HG03108 (cell line): ENCODE measurements at regions not wholly inside any gene's neighbourhood (a gene's known extent, or its start where the extent isn't known, plus 50 kb on each side); places are given as distances from the start of the nearest gene placed in this dataset.
"Not testable (repeated sequence)": the region's sequence is repeated elsewhere in the genome, so short reads cannot be mapped to it uniquely, and the experiment has no call there.

Experiments used
- ATAC-seq: cut with Tn5 transposase; IDR thresholded peaks from one replicate; pipeline ENCODE4 v1.9.1; 2021; ENCODE audit warnings: moderate library complexity; ENCODE audit not compliant: unreplicated experiment

GRCh38 chr2:88913280-88913679, 221.8 kb downstream of the RPIA start:
- no peak for ATAC-seq

DNA sequence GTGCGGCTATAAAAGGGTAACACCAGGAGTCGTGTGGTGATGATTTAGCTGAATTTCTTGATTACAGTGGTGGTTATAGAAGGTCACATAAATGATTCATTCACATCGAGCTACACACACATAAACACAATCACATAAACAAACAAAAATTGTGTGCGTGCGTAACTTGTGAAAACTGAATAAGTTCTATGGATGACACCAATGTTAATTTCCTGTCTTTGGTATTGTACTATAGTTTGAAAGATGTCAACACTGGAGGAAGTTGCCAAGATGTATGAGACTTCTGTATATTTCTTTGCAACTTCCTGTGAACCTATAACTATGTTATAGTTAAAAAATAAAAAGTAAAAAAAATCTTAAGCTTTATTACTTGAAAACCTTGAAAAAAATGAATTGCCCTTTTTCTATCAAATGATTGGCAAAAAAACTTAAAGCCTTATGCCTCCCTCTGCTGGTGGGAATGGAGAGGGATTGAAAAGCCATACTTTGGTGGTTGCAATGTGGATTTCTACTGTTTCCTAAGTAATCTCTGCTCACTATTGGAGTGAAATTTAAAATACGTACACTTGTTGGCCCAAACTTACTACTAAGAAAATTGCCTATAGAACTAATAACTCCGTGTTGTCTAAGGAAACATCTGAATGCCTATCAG, 227.7 kb downstream of the RPIA start:
- no peak for ATAC-seq

- not testable (repeated sequence) for ATAC-seq
Measured at GRCh38 chr2:88920399-88920798, 228.9 kb downstream of the RPIA start.

- ATAC-seq: no peak
Measured at GRCh38 chr2:88924533-88924932, 233.1 kb downstream of the RPIA start.

GRCh38 chr2:88925770-88926462, 234.4 kb downstream of the RPIA start:
- no peak for ATAC-seq

DNA sequence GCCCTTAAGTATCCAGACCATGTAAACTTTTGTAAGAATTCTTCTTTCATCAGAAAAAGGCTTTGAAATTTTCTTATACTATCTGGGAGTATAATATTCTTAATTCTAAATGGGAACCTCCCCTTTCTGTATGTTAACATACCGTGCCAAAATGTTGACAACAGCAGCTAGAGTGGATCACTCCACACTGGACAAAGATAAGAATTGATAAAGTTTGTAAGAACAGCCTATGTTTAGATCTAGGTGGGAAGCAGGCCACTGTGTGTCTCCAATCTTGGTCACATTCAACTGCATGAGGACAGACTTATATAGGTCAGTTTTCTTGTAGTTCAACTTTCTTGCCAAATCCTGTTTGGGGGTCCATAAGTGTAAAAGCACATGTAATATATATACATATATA, 235.7 kb downstream of the RPIA start:
- ATAC-seq: no peak

GRCh38 chr2:88930659-88931058, 239.2 kb downstream of the RPIA start:
- no peak for ATAC-seq

- ATAC-seq: no peak
Measured at GRCh38 chr2:88932686-88933085, 241.2 kb downstream of the RPIA start.

- no peak for ATAC-seq
Measured at GRCh38 chr2:88933091-88933490, 241.6 kb downstream of the RPIA start.

- ATAC-seq: no peak
Measured at GRCh38 chr2:88933980-88934379, 242.5 kb downstream of the RPIA start.

- not testable (repeated sequence) for ATAC-seq
Measured at GRCh38 chr2:88941178-88941577, 249.7 kb downstream of the RPIA start.

DNA sequence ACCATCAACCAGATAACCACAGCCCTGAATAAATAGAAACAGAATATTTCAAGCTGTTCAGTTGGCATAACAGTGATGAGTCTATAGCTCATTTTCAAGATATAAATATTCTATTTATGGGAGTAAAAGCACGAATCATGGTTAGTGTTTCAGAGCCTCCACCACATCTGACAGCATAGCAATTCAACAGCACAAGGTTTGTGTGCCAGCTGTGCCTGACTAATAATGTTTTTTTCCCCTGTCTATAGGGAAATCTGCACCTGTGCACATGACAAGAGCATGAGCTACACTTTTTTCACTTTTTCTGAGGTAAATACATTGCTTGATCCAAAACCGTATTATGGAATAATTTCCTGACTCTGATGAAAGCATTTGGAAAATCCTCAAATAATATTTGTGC, 251.3 kb downstream of the RPIA start:
- ATAC-seq: no peak

- no peak for ATAC-seq
Measured at GRCh38 chr2:88949336-88949735, 257.9 kb downstream of the RPIA start.

DNA sequence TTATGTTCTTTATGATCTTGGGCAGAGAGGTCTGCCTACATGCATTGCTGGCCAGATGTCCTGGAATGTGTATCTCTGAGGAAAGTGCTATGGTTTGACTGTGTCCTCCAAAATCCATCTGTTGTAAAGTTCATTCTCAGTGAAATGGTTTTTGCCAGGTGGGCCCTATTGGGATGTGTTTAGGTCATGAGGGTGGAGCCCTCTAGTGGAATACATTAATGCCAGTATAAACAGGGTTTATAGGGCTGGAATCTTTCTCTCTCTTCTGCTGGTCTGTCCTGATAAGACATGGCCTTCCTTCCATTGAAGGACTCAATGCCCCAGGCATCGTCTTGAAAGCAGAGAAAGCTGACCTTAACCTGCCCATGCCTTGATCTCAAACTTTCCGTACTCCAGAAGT, 258.5 kb downstream of the RPIA start:
- no peak for ATAC-seq

GRCh38 chr2:88955607-88956006, 264.1 kb downstream of the RPIA start:
- ATAC-seq: no peak

GRCh38 chr2:88959480-88960204, 268.2 kb downstream of the RPIA start:
- ATAC-seq: no peak

DNA sequence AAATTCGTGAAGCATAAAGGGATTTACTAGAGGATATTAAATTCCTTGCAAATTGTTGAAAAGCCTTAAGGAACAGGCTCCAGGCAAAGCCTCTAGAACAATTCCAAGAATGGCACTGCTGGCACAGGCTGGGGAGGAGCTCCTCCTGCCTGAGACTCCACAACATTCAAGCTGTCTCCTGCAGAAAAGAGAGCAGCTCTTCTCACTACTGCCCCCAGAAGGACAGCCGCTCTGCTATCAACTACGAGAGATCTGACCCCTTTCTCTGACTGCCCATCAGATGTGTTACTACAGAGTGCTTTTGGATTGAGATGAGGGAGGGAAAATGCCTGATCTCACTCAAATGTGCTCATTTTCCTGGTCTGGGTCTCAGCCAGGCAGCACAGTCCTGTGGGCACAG, 269.9 kb downstream of the RPIA start:
- not testable (repeated sequence) for ATAC-seq

- no peak for ATAC-seq
Measured at GRCh38 chr2:88967844-88968243, 276.4 kb downstream of the RPIA start.

DNA sequence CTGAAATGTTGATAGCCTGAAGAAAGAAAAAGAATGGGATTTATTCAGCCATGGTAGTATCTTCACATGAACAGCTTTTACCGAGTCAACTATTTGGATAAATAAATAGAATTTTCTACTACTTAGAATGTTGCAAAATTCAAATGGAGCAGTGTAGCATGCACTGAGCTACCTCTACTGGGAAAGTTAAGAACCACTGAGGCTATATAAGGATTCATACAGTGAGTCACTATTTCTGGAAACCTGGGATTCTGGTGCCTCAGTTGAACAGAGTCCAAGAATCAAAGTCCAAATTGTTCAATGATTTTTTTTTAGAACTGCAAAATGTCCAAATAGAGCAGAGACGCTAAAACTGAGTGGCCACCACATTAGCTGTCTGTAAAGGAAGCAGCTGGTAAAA, 286.5 kb downstream of the RPIA start:
- not testable (repeated sequence) for ATAC-seq

DNA sequence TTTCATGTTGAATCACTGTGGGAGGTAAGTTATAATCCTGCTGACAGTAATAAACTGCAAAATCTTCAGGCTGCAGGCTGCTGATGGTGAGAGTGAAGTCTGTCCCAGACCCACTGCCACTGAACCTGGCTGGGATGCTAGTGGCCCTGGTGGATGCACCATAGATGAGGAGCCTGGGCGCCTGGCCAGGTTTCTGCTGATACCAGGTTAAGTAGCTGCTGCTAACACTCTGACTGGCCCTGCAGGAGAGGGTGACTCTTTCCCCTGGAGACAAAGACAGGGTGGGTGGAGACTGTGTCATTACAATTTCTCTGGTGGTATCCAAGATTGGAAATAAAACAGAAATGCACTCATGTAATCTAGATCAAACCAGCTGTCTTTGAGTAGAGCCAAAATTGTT, 287.0 kb downstream of the RPIA start:
- ATAC-seq: not testable (repeated sequence)

- ATAC-seq: not testable (repeated sequence)
Measured at GRCh38 chr2:88984079-88984478, 292.6 kb downstream of the RPIA start.

- not testable (repeated sequence) for ATAC-seq
Measured at GRCh38 chr2:88986721-88987330, 295.4 kb downstream of the RPIA start.
